Neuronal stem cell (in vitro differentiated cells): ENCODE measurements at regions not wholly inside any gene's neighbourhood (a gene's known extent, or its start where the extent isn't known, plus 50 kb on each side); places are given as distances from the start of the nearest gene placed in this dataset.

Experiments
- DNase-seq: peaks from one replicate; pipeline ENCODE4 v3.0.0-alpha.2; 2013; ENCODE audit warnings: low spot score
- H2AFZ ChIP-seq: one replicate; pipeline ENCODE4 v1.6.1; 2013; ENCODE audit warnings: mild to moderate bottlenecking, low read length, inconsistent platforms
- H2AK5ac ChIP-seq: 2 replicates; pipeline ENCODE4 v1.6.1; 2013; ENCODE audit warnings: low read depth, mild to moderate bottlenecking, inconsistent platforms, low read length, moderate library complexity, mixed read lengths
- H2BK120ac ChIP-seq: 2 replicates; pipeline ENCODE4 v1.6.1; 2013; ENCODE audit warnings: low read depth, mild to moderate bottlenecking, inconsistent platforms, low read length, moderate library complexity, mixed read lengths
- H2BK12ac ChIP-seq: one replicate; pipeline ENCODE4 v1.6.1; 2013; ENCODE audit warnings: low read length, inconsistent platforms
- H2BK15ac ChIP-seq: 2 replicates; pipeline ENCODE4 v1.6.1; 2013; ENCODE audit warnings: mild to moderate bottlenecking, low read length, inconsistent platforms, mixed read lengths
- H2BK5ac ChIP-seq: one replicate; pipeline ENCODE4 v1.6.1; 2013; ENCODE audit warnings: inconsistent platforms, mild to moderate bottlenecking, low read length, moderate library complexity
- H3K14ac ChIP-seq: one replicate; pipeline ENCODE4 v1.6.1; 2013; ENCODE audit warnings: low read length, inconsistent platforms
- H3K18ac ChIP-seq: 2 replicates; pipeline ENCODE4 v1.6.1; 2013; ENCODE audit warnings: low read length, inconsistent platforms
- H3K23ac ChIP-seq: 2 replicates; pipeline ENCODE4 v1.6.1; 2013; ENCODE audit warnings: low read depth, mild to moderate bottlenecking, mixed read lengths, low read length, inconsistent platforms; ENCODE audit not compliant: poor library complexity
- H3K27ac ChIP-seq: replicated peaks from 3 replicates; pipeline ENCODE4 v1.5.1; 2013; ENCODE audit warnings: low read length, inconsistent platforms
- H3K27me3 ChIP-seq, 3 experiments: 2 replicates each; pipeline ENCODE4 v1.6.1; 2013; ENCODE audit warnings: low read length in 3 of 3, mild to moderate bottlenecking in 2 of 3, inconsistent platforms in 1 of 3, low read depth in 1 of 3, mixed read lengths in 1 of 3, moderate library complexity in 1 of 3; ENCODE audit not compliant: control insufficient read depth in 3 of 3, insufficient read depth in 3 of 3
- H3K36me3 ChIP-seq, 2 donors: replicated peaks in 1 of 2; 2 replicates each; pipeline ENCODE4 v1.6.1; 2013; ENCODE audit warnings: low read length in 2 of 2; ENCODE audit not compliant: control insufficient read depth in 2 of 2, insufficient read depth in 2 of 2
- H3K4ac ChIP-seq: 2 replicates; pipeline ENCODE4 v1.6.1; 2013; ENCODE audit warnings: inconsistent platforms, mild to moderate bottlenecking, low read length, moderate library complexity
- H3K4me1 ChIP-seq, 2 donors: 1 replicate in 1 of 2; 2 replicates in 1 of 2; pipeline ENCODE4 v1.6.1; 2013; ENCODE audit warnings: low read length in 2 of 2, low read depth in 1 of 2; ENCODE audit not compliant: control insufficient read depth in 2 of 2, insufficient read depth in 1 of 2
- H3K4me2 ChIP-seq: one replicate; pipeline ENCODE4 v1.6.1; 2013; ENCODE audit warnings: mild to moderate bottlenecking, low read length, inconsistent platforms; ENCODE audit not compliant: insufficient read depth, poor library complexity, severe bottlenecking
- H3K4me3 ChIP-seq, 2 donors: 2 replicates each; pipeline ENCODE4 v1.5.1; 2013; ENCODE audit warnings: low read length in 2 of 2, mild to moderate bottlenecking in 2 of 2, inconsistent platforms in 1 of 2, moderate library complexity in 1 of 2
- H3K79me1 ChIP-seq: one replicate; pipeline ENCODE4 v1.6.1; 2013; ENCODE audit warnings: low read depth, mild to moderate bottlenecking, inconsistent platforms, low read length, moderate library complexity
- H3K9ac ChIP-seq: one replicate; pipeline ENCODE4 v1.6.1; 2013; ENCODE audit warnings: mild to moderate bottlenecking, low read depth, low read length, inconsistent platforms; ENCODE audit not compliant: poor library complexity
- H3K9me3 ChIP-seq, 2 donors: replicated peaks in 1 of 2; 2 replicates each; pipeline versions ENCODE3 to v1.6.1; 2013; ENCODE audit warnings: low read length in 2 of 2, mild to moderate bottlenecking in 2 of 2, inconsistent platforms in 1 of 2, low read depth in 1 of 2, mixed read lengths in 1 of 2, moderate library complexity in 1 of 2; ENCODE audit not compliant: control insufficient read depth in 2 of 2, insufficient read depth in 1 of 2
- H4K8ac ChIP-seq: one replicate; pipeline ENCODE4 v1.6.1; 2013; ENCODE audit warnings: low read depth, mild to moderate bottlenecking, inconsistent platforms, low read length, moderate library complexity
- H4K91ac ChIP-seq: one replicate; pipeline ENCODE4 v1.6.1; 2013; ENCODE audit warnings: low read length, low read depth, mild to moderate bottlenecking, inconsistent platforms; ENCODE audit not compliant: poor library complexity
- WGBS, 2 donors: extraction: QIAGEN DNeasy Blood & Tissue Kit; methylation state at CpG; one replicate each; pipeline ENCODE4 v1.1.7; 2013; ENCODE audit warnings: missing lambda C conversion rate in 2 of 2, mixed read lengths in 1 of 2; ENCODE audit not compliant: insufficient read length in 2 of 2, insufficient replicate concordance in 1 of 2; ENCODE audit errors: extremely low coverage in 2 of 2; 5-methylcytosine and 5-hydroxymethylcytosine counted together

- Histone ChIP-seq H2AK5ac (no peak overlapping the region), H4K91ac (no peak overlapping the region), H2BK15ac (no peak overlapping the region), H2BK120ac (no peak overlapping the region), H3K4me1 (peaks cover 3% of the 10 kb centered on the region in 2 donors), H2BK5ac (no peak overlapping the region), H3K14ac (no peak overlapping the region), H2BK12ac (no peak overlapping the region), H3K4me3 (no peak overlapping the region), H3K79me1 (no peaks in the 10 kb centered on the region), H3K4ac (no peak overlapping the region), H3K18ac (peak overlapping the region; percentile 52), H3K9ac (no peak overlapping the region), H3K27me3 (no peaks in the 10 kb centered on the region), H3K27ac (no peak overlapping the region), H3K4me2 (no peak overlapping the region), H3K9me3 (peaks cover 0 to 2% of the 10 kb centered on the region in 2 donors), H2AFZ (no peak overlapping the region), H3K23ac (no peak overlapping the region), H4K8ac (no peak overlapping the region), H3K36me3 (no peaks in the 10 kb centered on the region)
- no peak for DNase-seq
- no CpG with 5 or more reads among the region's 9 CpGs for WGBS, 2 donors
These were observed 131.1 kb upstream of the ZNF536 start for GRCh38 chr19:30240904-30241695.

DNA sequence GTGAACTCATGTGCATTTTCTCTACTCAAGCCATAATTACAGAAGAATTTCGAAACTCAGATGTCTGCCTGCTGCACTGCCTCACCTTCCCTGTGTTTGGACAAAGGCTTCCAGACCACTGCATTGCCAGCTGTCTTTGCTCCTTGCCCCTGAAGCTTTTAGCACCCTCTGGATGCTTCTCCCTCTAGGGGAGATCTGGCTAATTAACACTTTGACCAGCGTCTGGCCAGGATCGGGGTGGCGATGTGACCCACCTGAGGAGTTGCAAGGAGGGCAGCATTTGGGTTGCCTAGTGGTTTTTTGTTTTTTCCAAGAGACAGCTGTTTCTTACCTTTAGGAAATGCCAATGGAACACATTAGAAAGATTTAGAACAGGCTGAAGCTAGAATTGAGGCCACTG, 127.7 kb upstream of the ZNF536 start:
- H3K4ac ChIP-seq, result no peak overlapping the region
- no peak overlapping the region for H2AFZ ChIP-seq
- no peaks in the 10 kb centered on the region for H3K27me3 ChIP-seq
- H3K9ac ChIP-seq, result no peak overlapping the region
- no CpG with 5 or more reads among the region's 4 CpGs for WGBS, 2 donors
- no peak overlapping the region for H2BK5ac ChIP-seq
- no peak overlapping the region for H3K18ac ChIP-seq
- H3K23ac ChIP-seq, result no peak overlapping the region
- H2AK5ac ChIP-seq, result no peak overlapping the region
- no peaks in the 10 kb centered on the region for H3K36me3 ChIP-seq
- H3K9me3 ChIP-seq, result peaks cover 0 to 2% of the 10 kb centered on the region in 2 donors
- H3K4me3 ChIP-seq, result no peak overlapping the region
- no peak overlapping the region for H4K91ac ChIP-seq
- H3K79me1 ChIP-seq, result no peaks in the 10 kb centered on the region
- no peak overlapping the region for H3K4me2 ChIP-seq
- DNase-seq, result no peak
- H3K14ac ChIP-seq, result no peak overlapping the region
- no peak overlapping the region for H2BK120ac ChIP-seq
- peaks cover under 1 to 3% of the 10 kb centered on the region in 2 donors for H3K4me1 ChIP-seq
- no peak overlapping the region for H2BK15ac ChIP-seq
- H2BK12ac ChIP-seq, result no peak overlapping the region
- H4K8ac ChIP-seq, result no peak overlapping the region
- H3K27ac ChIP-seq, result no peak overlapping the region

- H3K27ac ChIP-seq, result no peak overlapping the region
- H3K14ac ChIP-seq, result no peak overlapping the region
- H3K4me1 ChIP-seq, result peaks cover 1 to 3% of the 10 kb centered on the region in 2 donors
- H3K9me3 ChIP-seq, result peaks cover 0 to 2% of the 10 kb centered on the region in 2 donors
- no peak for DNase-seq
- no peak overlapping the region for H4K8ac ChIP-seq
- H3K4me2 ChIP-seq, result no peak overlapping the region
- H2BK12ac ChIP-seq, result no peak overlapping the region
- H3K18ac ChIP-seq, result no peak overlapping the region
- H4K91ac ChIP-seq, result no peak overlapping the region
- no peak overlapping the region for H2BK120ac ChIP-seq
- H3K23ac ChIP-seq, result no peak overlapping the region
- no peaks in the 10 kb centered on the region for H3K36me3 ChIP-seq
- no peak overlapping the region for H3K4me3 ChIP-seq
- WGBS, 2 donors, result no CpG with 5 or more reads among the region's 17 CpGs
- H3K27me3 ChIP-seq, result no peaks in the 10 kb centered on the region
- H2AFZ ChIP-seq, result no peak overlapping the region
- no peak overlapping the region for H2BK15ac ChIP-seq
- H3K4ac ChIP-seq, result no peak overlapping the region
- H2BK5ac ChIP-seq, result no peak overlapping the region
- no peak overlapping the region for H3K9ac ChIP-seq
- H3K79me1 ChIP-seq, result no peaks in the 10 kb centered on the region
- H2AK5ac ChIP-seq, result no peak overlapping the region
These were observed 126.7 kb upstream of the ZNF536 start for GRCh38 chr19:30245401-30246039.

DNA sequence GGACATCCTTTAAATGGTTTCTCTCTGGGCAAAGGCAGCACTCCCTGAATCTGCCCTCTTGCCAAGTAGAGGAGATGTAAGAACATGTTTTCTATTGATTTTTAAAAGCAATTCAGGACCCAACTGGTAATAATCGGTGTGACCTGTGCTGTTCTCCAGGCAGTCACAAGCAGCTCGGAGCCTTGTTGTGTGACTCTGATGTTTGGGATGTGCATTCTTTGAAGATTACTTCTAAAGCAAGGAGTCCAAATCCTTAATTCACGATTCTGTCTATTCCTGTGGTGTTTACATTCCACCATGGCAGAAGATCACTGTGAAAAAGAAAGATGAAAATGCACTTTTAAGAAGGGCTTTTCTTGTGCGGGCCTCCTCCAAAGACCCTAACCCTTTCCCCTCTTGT, 122.3 kb upstream of the ZNF536 start:
- Histone ChIP-seq H3K4me3 (no peak overlapping the region), H2AK5ac (no peak overlapping the region), H2BK120ac (no peak overlapping the region), H3K27ac (no peak overlapping the region), H3K79me1 (no peaks in the 10 kb centered on the region), H3K14ac (no peak overlapping the region), H4K91ac (no peak overlapping the region), H3K18ac (no peak overlapping the region), H3K4me1 (peaks cover 1 to 5% of the 10 kb centered on the region in 2 donors), H3K9me3 (peaks cover 0 to 1% of the 10 kb centered on the region in 2 donors), H2BK5ac (no peak overlapping the region), H2AFZ (no peak overlapping the region), H2BK15ac (no peak overlapping the region), H4K8ac (no peak overlapping the region), H3K4me2 (no peak overlapping the region), H3K36me3 (no peaks in the 10 kb centered on the region), H3K27me3 (no peaks in the 10 kb centered on the region), H3K23ac (no peak overlapping the region), H3K9ac (no peak overlapping the region), H2BK12ac (no peak overlapping the region), H3K4ac (no peak overlapping the region)
- WGBS, 2 donors, result no CpG with 5 or more reads among the region's 4 CpGs
- DNase-seq, result no peak
